ENCODE measurements at regions not wholly inside any gene's neighbourhood (a gene's known extent, or its start where the extent isn't known, plus 50 kb on each side); places are given as distances from the start of the nearest gene placed in this dataset.

- TF ChIP-seq CTCF (IDR thresholded peaks at IDR 0.05) (no peak), POLR2A (IDR thresholded peaks at IDR 0.05) (no peak)
These were observed 101.2 kb upstream of the ASB18 start for GRCh38 chr2:236365258-236366048.
